ENCODE measurements at regions not wholly inside any gene's neighbourhood (a gene's known extent, or its start where the extent isn't known, plus 50 kb on each side); places are given as distances from the start of the nearest gene placed in this dataset.
"Not testable (repeated sequence)": the region's sequence is repeated elsewhere in the genome, so short reads cannot be mapped to it uniquely, and the experiment has no call there.

DNA sequence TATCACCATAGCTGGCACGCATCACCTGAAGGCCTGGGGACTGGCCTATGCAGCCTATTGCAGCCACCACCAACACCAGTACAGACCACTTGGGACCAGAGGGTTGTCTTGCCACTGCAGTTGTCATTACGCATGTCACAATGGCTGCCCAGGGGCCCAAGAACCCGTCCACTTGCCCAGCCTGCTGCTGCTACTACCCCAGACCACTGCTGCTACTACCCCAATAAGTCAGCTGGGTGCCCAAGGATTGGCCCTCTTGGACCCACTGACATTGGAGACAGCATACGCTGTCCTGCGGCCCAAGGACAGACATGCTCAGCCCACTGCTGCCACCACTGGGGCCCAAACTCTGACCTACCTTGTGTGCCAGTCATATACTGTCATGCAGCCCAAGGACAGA lies 102.7 kb upstream of the OR9Q1 start:
- no peak for DNase-seq

DNA sequence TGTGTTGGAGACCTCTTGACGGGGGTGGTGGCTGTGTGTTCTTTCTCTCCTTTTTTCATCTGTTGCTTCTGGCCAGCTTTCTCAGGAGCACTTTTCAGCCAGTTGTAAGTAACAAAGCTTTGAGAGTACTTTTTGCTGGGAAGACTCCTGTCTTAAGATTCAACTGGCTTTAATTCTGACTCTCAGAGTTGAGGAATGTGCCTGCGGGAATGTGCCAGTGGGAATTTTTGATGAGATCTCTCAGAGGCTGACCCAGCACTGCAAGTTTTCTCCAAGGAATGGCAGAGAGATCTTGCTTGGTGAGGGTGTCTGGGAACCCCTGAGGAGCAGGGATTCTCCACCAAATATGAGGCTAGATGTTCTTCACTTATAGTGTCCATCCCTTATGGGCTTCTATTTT lies 91.6 kb upstream of the OR9Q1 start:
- DNase-seq: no peak

DNA sequence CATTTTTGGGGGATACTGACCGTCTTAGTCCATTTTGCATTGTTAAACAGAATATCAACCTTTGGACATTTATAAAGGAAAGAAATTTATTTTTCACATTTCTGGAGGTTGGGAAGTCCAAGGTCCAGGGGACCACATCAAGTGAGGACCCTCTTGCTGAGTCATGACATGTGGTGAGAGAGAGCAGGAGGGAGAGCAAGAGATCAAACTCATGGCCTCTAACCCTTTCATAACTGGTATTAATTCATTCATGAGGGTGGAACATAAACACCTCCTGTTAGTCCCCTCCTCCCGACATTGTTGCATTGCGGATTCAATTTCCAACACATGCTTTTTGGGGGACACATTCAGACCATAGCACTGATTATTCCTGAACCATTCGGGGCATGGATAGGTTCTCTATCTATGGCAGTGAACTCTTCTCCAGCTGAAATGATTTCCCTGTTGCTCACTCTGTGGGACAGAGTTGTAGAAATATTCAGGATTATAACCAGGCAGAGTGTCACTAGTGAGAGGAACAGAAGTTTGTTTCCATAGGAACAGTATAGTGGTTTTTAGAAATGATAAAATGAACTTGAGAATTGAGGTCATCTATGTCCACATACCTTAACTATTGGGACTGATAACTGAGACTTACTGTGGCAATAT lies 88.2 kb upstream of the OR9Q1 start:
- DNase-seq: no peak

DNA sequence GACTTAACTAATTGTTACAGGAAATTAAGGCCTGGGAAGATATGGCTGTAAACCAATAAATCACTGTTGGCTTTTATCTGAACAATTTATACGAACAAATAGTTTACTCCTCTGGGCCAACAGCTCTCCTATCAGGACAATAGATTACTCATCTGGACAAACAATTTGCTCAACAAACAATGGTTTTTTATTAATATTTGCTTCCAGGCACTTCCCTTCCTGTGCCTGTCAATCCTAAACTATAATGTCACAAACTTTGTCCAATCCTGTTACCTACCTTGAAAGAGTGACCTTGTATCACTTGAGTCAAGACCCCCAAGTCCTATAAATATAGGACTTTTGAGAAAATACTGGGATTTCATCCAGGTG lies 87.6 kb upstream of the OR9Q1 start:
- no peak for DNase-seq

DNA sequence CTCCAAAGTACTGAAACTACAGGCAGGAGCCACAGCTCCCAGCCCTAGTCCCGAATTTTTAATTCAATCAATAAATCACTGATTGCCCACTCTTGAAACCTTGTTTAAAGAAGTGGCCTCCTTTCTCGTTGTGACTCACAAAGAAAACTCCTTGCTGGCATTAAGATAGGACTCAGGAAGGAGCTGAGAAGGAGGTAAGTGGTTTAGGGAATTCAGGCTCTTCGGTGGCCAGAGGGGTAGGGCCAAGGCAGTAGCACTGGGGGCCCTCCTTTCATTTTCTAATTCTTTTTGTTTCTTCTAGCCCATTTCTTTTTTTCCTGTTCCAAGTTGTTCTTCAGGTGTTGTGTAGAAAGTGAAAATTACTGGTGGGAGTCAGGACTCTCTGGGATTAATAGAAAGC lies 86.2 kb upstream of the OR9Q1 start:
- no peak for DNase-seq

GRCh38 chr11:57938351-57938750 lies 85.3 kb upstream of the OR9Q1 start:
- DNase-seq: no peak

- DNase-seq: no peak
Measured at GRCh38 chr11:57940044-57940756, 83.5 kb upstream of the OR9Q1 start.

DNA sequence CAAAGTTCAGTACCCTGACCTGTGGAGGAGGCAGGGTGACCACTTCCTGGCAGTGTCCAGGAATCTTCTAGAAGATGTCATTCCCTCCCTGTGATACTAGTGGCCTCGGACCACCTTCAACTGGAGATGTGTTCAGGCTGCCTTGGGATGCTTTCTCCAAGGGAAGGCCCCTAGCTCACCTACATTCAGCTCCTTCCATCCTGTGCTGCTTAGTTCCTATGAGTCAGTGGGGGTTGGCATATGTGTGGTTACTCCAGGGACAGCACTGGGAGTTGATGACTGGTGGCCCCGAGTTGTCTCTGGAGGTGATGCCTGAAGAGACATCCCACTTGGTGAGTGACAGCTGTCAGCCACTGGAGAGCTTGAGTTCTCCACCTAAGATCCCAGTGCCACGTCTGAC lies 81.8 kb upstream of the OR9Q1 start:
- DNase-seq: no peak

GRCh38 chr11:57942808-57943207 lies 80.9 kb upstream of the OR9Q1 start:
- no peak for DNase-seq

DNA sequence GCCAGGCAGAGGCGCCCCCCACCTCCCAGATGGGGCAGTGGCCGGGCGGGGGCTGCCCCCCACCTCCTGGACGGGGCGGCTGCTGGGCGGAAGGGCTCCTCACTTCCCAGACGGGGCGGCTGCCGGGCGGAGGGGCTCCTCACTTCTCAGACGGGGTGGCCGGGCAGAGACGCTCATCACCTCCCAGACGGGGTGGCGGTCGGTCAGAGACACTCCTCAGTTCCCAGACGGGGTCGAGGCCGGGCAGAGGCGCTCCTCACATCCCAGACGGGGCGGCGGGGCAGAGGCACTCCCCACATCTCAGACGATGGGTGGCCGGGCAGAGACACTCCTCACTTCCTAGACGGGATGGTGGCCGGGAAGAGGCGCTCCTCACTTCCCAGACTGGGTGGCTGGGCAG lies 79.9 kb upstream of the OR9Q1 start:
- DNase-seq: not testable (repeated sequence)

DNA sequence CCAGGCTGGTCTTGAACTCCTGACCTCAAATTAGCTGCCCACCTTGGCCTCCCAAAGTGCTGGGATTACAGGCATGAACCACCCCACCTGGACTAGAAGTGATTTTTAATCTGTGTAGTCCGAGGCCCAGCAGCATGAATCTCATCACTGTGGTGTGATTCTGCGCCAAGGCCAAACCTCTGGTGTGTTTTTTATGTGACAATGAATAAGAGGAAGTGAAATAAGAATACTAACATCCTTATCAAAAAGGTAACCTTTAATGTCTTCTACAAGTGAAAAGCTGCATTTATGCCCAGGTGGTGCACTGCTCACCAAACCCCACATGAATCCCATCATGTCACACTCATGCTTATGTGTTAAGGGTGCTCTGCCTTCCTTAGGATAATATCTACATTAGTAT lies 77.1 kb upstream of the OR9Q1 start:
- DNase-seq: no peak

GRCh38 chr11:57964660-57965059 lies 59.0 kb upstream of the OR9Q1 start:
- no peak for DNase-seq

DNA sequence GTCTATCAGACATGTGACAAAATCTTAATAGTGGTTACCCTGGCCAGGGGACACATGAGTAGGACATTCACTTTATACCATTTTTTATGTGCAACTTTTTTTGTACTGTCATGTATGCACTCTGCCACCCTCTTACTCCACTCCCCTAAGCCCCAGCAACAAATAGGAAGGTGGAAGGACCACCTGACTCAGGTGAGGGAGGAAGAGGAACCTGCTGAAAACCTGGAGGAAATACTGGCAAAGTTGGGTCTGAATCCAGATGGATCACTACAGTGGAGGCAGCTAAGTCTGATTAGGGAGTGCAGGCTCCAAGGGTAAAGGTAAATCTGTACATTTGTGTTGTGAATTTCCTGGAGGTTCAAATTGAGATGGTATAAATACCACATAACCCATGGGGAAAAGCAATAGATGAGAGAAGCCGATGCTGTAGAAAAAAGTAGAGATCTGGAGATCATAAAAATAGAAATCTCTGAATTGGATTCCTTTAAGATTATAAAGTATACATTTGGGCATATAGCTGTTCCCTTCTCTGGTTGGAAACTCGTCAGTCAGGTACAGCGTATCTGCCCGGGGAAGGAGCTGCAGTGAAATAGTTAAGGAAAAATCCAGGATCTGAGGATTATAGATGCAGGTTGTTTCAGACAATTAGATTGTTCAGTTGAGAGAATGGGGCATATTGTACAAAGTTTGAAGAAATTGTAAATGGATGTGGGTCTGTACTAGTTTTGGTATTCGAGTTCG lies 52.2 kb upstream of the OR9Q1 start:
- no peak for DNase-seq

DNA sequence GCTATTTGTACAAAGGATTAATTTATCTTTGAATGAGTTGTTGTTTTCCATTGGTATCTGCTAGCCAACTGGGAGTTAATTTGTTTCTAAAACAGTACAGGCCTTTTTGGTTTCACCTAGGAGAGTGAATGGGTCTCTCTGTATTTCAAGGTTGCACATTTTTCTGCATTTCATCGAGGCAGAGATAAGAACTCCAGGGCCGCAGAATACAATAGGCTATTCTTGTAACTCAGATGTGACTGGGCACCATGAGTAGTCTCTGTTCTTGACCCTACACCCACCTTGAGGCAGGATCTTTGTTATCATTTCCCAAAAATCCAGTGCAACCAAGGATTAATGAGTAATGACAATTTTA lies 51.7 kb upstream of the OR9Q1 start:
- DNase-seq: no peak

Measured in stimulated activated CD4-positive, alpha-beta T cell treated with anti-CD3 and anti-CD28 coated beads, Interleukin-4, amount 100 ng/mL, for 1 hour (primary cell).